Glutamatergic neuron (in vitro differentiated cells): ENCODE measurements at regions not wholly inside any gene's neighbourhood (a gene's known extent, or its start where the extent isn't known, plus 50 kb on each side); places are given as distances from the start of the nearest gene placed in this dataset.
"Not testable (repeated sequence)": the region's sequence is repeated elsewhere in the genome, so short reads cannot be mapped to it uniquely, and the experiment has no call there.

Source experiments
- DNase-seq: peaks from one replicate; pipeline ENCODE4 v3.0.0; 2022
- H3K27ac Mint-ChIP-seq: one replicate; pipeline ENCODE4 v1.8.0; 2020; ENCODE audit warnings: mild to moderate bottlenecking, mixed read lengths, inconsistent platforms; ENCODE audit not compliant: unreplicated experiment
- H3K27me3 Mint-ChIP-seq: one replicate; pipeline ENCODE4 v1.8.0; 2020; ENCODE audit warnings: mild to moderate bottlenecking, moderate library complexity, mixed read lengths, inconsistent platforms; ENCODE audit not compliant: unreplicated experiment
- H3K36me3 Mint-ChIP-seq: one replicate; pipeline ENCODE4 v1.8.0; 2020; ENCODE audit warnings: mild to moderate bottlenecking, mixed read lengths, inconsistent platforms; ENCODE audit not compliant: unreplicated experiment
- H3K4me1 Mint-ChIP-seq: one replicate; pipeline ENCODE4 v1.8.0; 2020; ENCODE audit warnings: mild to moderate bottlenecking, low read depth, mixed read lengths, inconsistent platforms; ENCODE audit not compliant: unreplicated experiment
- H3K4me3 Mint-ChIP-seq: one replicate; pipeline ENCODE4 v1.8.0; 2020; ENCODE audit warnings: mild to moderate bottlenecking, mixed read lengths, inconsistent platforms; ENCODE audit not compliant: unreplicated experiment
- H3K9me3 Mint-ChIP-seq: one replicate; pipeline ENCODE4 v1.8.0; 2020; ENCODE audit warnings: mild to moderate bottlenecking, moderate library complexity, mixed read lengths, inconsistent platforms; ENCODE audit not compliant: unreplicated experiment
- TF ChIP-seq, protein P1 (sequence below): fragments of 200-600 bp; sonication (generic); IDR thresholded peaks from one replicate; pipeline ENCODE4 v1.5.0; 2021; ENCODE audit not compliant: partially characterized antibody, unreplicated experiment

GRCh38 chr1:79708646-79709265 lies 702.2 kb upstream of the ADGRL4 start:
- Mint-ChIP-seq H3K9me3 (no peaks in the 10 kb centered on the region), H3K4me1 (no peaks in the 10 kb centered on the region), H3K27ac (no peak overlapping the region), H3K4me3 (no peak overlapping the region), H3K36me3 (no peaks in the 10 kb centered on the region), H3K27me3 (no peaks in the 10 kb centered on the region)
- TF ChIP-seq, protein P1, sequence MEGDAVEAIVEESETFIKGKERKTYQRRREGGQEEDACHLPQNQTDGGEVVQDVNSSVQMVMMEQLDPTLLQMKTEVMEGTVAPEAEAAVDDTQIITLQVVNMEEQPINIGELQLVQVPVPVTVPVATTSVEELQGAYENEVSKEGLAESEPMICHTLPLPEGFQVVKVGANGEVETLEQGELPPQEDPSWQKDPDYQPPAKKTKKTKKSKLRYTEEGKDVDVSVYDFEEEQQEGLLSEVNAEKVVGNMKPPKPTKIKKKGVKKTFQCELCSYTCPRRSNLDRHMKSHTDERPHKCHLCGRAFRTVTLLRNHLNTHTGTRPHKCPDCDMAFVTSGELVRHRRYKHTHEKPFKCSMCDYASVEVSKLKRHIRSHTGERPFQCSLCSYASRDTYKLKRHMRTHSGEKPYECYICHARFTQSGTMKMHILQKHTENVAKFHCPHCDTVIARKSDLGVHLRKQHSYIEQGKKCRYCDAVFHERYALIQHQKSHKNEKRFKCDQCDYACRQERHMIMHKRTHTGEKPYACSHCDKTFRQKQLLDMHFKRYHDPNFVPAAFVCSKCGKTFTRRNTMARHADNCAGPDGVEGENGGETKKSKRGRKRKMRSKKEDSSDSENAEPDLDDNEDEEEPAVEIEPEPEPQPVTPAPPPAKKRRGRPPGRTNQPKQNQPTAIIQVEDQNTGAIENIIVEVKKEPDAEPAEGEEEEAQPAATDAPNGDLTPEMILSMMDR: no peak
- DNase-seq: no peak

DNA sequence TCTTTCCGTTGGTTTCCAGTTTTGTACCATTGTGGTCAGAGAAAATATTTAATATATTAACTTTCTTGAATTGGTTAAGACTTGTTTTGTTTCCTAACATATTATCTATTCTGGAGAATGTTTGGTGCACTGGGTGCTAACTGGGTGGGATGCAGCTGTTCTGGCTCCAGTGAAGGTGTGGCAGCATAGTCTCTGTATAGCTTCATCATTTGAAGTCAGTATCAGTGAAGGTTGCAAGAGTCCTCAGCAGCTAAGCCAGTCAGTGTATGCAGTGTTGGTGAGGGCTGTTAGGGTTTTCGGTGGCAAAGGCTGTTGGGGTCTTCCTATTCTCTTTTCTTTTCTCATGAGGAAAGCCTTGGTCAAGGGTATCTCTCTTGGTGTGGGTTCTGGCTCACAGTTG lies 698.7 kb upstream of the ADGRL4 start:
- TF ChIP-seq, protein P1: no peak
- Mint-ChIP-seq H3K27me3 (no peaks in the 10 kb centered on the region), H3K36me3 (no peaks in the 10 kb centered on the region), H3K4me3 (no peak overlapping the region), H3K4me1 (no peaks in the 10 kb centered on the region), H3K9me3 (peaks cover 6% of the 10 kb centered on the region), H3K27ac (no peak overlapping the region)
- DNase-seq: no peak

- H3K27ac Mint-ChIP-seq: no peak overlapping the region
- peaks cover 6% of the 10 kb centered on the region for H3K9me3 Mint-ChIP-seq
- no peak for DNase-seq
- H3K36me3 Mint-ChIP-seq: no peaks in the 10 kb centered on the region
- H3K4me1 Mint-ChIP-seq: no peaks in the 10 kb centered on the region
- H3K4me3 Mint-ChIP-seq: no peak overlapping the region
- TF ChIP-seq, protein P1: no peak
- H3K27me3 Mint-ChIP-seq: no peaks in the 10 kb centered on the region
These were observed 697.5 kb upstream of the ADGRL4 start for GRCh38 chr1:79704067-79704466.

DNA sequence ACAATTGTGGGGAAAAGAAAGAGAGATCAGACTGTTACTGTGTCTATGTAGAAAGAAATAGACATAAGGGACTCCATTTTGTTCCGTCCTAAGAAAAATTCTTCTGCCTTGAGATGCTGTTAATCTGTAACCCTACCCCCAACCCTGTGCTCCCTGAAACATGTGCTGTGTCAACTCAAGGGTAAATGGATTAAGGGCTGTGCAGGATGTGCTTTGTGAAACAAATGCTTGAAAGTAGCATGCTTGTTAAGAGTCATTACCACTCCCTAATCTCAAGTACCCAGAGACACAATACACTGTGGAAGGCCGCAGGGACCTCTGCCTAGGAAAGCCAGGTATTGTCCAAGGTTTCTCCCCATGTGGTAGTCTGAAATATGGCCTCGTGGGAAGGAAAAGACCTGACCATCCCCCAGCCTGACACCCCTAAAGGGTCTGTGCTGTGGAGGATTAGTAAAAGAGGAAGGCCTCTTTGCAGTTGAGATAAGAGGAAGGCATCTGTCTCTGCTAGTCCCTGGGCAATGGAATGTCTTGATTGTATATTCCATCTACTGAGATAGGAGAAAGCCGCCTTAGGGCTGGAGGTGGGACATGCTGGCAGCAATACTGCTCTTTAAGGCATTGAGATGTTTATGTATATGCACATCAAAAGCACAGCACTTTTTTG lies 695.9 kb upstream of the ADGRL4 start:
- not testable (repeated sequence) for H3K4me1 Mint-ChIP-seq, H3K27me3 Mint-ChIP-seq, H3K9me3 Mint-ChIP-seq, H3K4me3 Mint-ChIP-seq, H3K36me3 Mint-ChIP-seq, H3K27ac Mint-ChIP-seq, DNase-seq

GRCh38 chr1:79695138-79695537 lies 688.6 kb upstream of the ADGRL4 start:
- no peak overlapping the region for H3K4me3 Mint-ChIP-seq
- TF ChIP-seq, protein P1: no peak
- DNase-seq: no peak
- no peaks in the 10 kb centered on the region for H3K27me3 Mint-ChIP-seq
- H3K27ac Mint-ChIP-seq: no peak overlapping the region
- H3K36me3 Mint-ChIP-seq: no peaks in the 10 kb centered on the region
- H3K4me1 Mint-ChIP-seq: no peaks in the 10 kb centered on the region
- H3K9me3 Mint-ChIP-seq: peaks cover 1% of the 10 kb centered on the region
